SK-N-MC (cell line): ENCODE measurements at regions not wholly inside any gene's neighbourhood (a gene's known extent, or its start where the extent isn't known, plus 50 kb on each side); places are given as distances from the start of the nearest gene placed in this dataset.

ENCODE experiments used
- DNase-seq: peaks from one replicate; pipeline ENCODE4 v3.0.0-alpha.2; 2011; ENCODE audit warnings: low read depth, low spot score
- H3K27ac ChIP-seq: fragments of 200-600 bp; sonication (generic); 2 replicates; pipeline ENCODE4 v1.5.1; 2016; ENCODE audit warnings: mixed run types
- H3K36me3 ChIP-seq: fragments of 200-600 bp; sonication (generic); 2 replicates; pipeline ENCODE4 v1.6.1; 2017; ENCODE audit warnings: antibody characterized with exemption, low read length, mixed read lengths; ENCODE audit not compliant: insufficient read depth
- H3K4me3 ChIP-seq: fragments of 200-600 bp; sonication (generic); 2 replicates; pipeline ENCODE4 v1.5.1; 2016
- H3K9ac ChIP-seq: fragments of 200-600 bp; sonication (generic); 2 replicates; pipeline ENCODE4 v1.8.0; 2017; ENCODE audit warnings: mixed run types, mixed read lengths; ENCODE audit not compliant: insufficient read length
- H3K9me3 ChIP-seq: fragments of 200-600 bp; sonication (generic); 2 replicates; pipeline ENCODE4 v1.6.1; 2017; ENCODE audit warnings: low read depth, mild to moderate bottlenecking, antibody characterized with exemption, low read length, moderate library complexity, mixed read lengths
- EZH2 ChIP-seq: fragments of 200-600 bp; sonication (generic); IDR thresholded peaks from one replicate; pipeline ENCODE4 v1.6.1; 2017; ENCODE audit warnings: antibody characterized with exemption
- FOXP2 ChIP-seq: optimal IDR thresholded peaks from 2 replicates; pipeline ENCODE3; 2011; ENCODE audit warnings: mild to moderate bottlenecking, moderate library complexity; ENCODE audit not compliant: insufficient read depth; ENCODE audit errors: extremely low read length, control extremely low read depth
- POLR2AphosphoS5 ChIP-seq: IDR thresholded peaks from 2 replicates; pipeline ENCODE4 v1.6.1; 2012; ENCODE audit warnings: mild to moderate bottlenecking, low read depth, low read length, borderline replicate concordance

DNA sequence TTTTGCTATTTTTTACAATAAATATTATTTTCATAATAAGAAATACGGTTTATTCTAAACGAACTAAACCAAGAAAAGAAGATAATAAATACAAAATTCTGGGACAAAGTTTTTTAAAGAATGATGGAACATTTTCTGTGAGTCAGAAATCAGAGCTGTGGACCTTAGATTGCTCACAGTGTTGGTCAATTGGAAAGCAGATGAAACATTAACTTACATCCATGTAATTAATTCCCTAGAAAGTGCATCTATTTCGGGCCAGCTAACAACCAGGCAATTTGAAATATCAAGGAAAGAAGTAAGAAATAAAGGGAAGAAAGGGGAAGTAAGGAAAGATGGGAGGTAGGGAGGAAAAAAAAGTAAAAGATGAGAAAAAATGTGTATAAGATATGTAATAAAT, 1569.8 kb upstream of the TENM4 start:
- TF ChIP-seq EZH2 (no peak), FOXP2 (no peak), POLR2AphosphoS5 (no peak)

DNA sequence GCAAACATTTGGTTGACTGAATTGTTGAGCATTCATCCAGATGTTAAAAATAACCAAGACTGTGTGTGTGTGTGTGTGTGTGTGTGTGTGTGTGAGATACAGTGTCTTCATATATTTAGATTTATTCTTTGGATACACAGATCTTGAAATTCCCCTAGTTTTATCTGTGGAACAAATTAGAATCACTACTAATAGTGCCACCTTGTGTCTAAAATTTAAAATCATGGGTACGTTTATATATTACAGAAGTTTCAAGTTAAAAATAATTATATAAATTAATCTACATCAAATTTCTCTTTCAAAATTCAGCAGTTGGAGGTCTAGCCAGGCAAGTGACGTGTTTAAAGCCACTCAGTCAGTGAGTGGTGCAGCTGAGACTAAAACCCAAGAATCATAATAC, 1566.2 kb upstream of the TENM4 start:
- TF ChIP-seq EZH2 (no peak), POLR2AphosphoS5 (no peak), FOXP2 (no peak)
- H3K36me3 ChIP-seq: no peaks in the 10 kb centered on the region
- peak; percentile 12 for DNase-seq
- no peak overlapping the region for H3K4me3 ChIP-seq
- H3K27ac ChIP-seq: no peak overlapping the region
- no peaks in the 10 kb centered on the region for H3K9me3 ChIP-seq
- H3K9ac ChIP-seq: no peak overlapping the region

More for the DNA sequence above, 1569.8 kb upstream of the TENM4 start:
- H3K27ac ChIP-seq: no peak overlapping the region
- H3K4me3 ChIP-seq: no peak overlapping the region
- DNase-seq: no peak
- no peaks in the 10 kb centered on the region for H3K36me3 ChIP-seq
- no peaks in the 10 kb centered on the region for H3K9me3 ChIP-seq
- no peak overlapping the region for H3K9ac ChIP-seq

DNA sequence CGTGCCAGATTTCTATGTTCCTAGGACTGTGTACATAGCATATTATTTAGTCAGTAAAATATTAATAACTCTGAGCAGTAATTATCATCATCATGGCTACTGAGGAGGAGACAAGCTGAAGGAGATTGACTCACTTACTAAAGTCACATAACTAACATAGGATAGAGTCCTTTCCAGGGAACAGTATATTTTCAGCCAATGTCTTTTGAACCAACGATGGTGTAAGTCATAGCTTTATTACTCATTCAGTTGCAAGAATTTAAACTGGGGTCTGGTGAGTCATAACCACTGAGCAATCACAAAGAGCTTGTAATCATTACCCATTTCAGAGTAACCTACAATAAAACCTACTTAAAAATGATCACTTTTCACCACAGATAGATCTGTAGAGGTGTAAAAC, 1564.8 kb upstream of the TENM4 start:
- no peaks in the 10 kb centered on the region for H3K9me3 ChIP-seq
- H3K4me3 ChIP-seq: no peak overlapping the region
- no peak for TF ChIP-seq FOXP2
- TF ChIP-seq EZH2: no peak
- no peak for TF ChIP-seq POLR2AphosphoS5
- no peak overlapping the region for H3K9ac ChIP-seq
- DNase-seq: no peak
- H3K27ac ChIP-seq: no peak overlapping the region
- H3K36me3 ChIP-seq: no peaks in the 10 kb centered on the region

DNA sequence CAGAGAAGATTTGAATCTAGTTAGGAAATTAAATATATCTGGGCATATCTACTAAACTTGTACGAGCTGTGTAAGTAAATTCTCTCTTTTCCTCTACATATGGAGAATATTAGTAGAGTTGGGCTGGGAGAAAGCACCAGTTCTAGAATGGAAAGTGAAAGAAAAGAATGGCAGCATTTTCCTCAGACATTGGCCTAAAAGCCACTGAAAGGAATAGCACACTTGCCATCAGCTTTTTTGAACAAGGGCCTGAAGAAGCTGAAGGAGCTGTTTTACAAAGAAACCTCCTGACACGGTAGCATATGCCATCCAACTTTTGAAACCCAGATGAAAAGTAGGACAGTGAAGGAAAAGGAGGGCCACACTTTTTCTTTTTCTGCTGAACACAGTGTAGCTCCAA, 1563.7 kb upstream of the TENM4 start:
- Histone ChIP-seq H3K27ac (no peak overlapping the region), H3K36me3 (no peaks in the 10 kb centered on the region), H3K9ac (no peak overlapping the region), H3K4me3 (no peak overlapping the region), H3K9me3 (no peaks in the 10 kb centered on the region)
- TF ChIP-seq EZH2: no peak
- no peak for TF ChIP-seq POLR2AphosphoS5
- no peak for TF ChIP-seq FOXP2
- no peak for DNase-seq

DNA sequence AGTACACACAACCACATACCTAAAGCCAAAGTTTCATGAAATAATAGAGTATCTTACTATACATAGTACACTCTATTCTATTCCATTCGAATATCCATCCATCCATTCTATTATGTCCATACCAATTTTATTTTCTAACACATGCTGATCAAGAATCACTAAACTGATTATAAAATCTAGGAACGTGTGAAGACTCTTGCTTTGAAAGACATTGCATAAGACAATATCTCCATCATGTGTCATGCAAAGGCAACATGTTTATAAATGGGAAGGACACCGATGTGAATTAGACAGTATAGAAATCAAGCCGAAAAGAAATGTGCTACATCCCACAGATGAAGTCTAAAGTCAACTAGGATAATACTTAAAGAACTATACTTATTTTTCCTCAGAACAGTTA, 1561.5 kb upstream of the TENM4 start:
- Histone ChIP-seq H3K27ac (no peak overlapping the region), H3K9me3 (no peaks in the 10 kb centered on the region), H3K9ac (no peak overlapping the region), H3K4me3 (no peak overlapping the region), H3K36me3 (no peaks in the 10 kb centered on the region)
- DNase-seq: no peak
- TF ChIP-seq POLR2AphosphoS5 (no peak), FOXP2 (no peak), EZH2 (no peak)

DNA sequence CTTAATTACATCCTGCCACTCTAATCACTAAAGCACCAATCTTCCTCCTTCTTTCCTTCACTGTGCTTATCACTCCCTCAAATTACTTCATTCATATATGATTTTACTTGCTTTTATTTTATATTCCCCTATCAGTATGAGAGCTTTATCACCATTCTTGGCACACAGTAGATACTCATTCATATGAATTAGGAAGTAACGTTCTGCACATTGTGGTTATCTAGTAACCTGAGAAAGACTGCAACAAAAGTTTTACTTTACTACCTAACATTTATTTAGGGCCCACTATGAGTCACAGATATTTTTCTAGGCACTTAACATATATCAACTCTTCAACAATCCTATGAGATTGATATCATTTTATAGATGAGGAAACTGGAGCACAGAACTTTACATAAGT, 1559.9 kb upstream of the TENM4 start:
- Histone ChIP-seq H3K36me3 (no peaks in the 10 kb centered on the region), H3K9ac (no peak overlapping the region), H3K9me3 (no peaks in the 10 kb centered on the region), H3K4me3 (no peak overlapping the region), H3K27ac (no peak overlapping the region)
- TF ChIP-seq POLR2AphosphoS5 (no peak), EZH2 (no peak), FOXP2 (no peak)
- DNase-seq: no peak

DNA sequence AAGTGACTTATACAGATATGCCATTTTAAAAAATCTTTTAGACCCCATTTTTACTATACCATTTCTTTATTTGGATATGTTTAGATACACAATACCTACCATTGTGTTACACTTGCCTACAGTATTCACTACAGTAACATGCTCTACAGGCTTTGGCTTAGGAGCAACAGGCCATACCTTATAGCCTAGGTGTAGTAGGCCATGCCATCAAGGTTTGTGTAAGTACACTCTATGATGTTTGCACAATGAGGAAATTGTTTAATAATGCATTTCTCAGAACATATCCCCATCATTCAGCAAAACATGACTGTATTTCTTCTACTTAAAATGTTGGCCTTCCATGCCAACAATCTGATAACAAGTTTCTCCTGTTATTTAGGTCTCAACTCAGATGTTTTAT, 1559.5 kb upstream of the TENM4 start:
- H3K4me3 ChIP-seq: no peak overlapping the region
- H3K9me3 ChIP-seq: no peaks in the 10 kb centered on the region
- no peak overlapping the region for H3K27ac ChIP-seq
- H3K9ac ChIP-seq: no peak overlapping the region
- no peaks in the 10 kb centered on the region for H3K36me3 ChIP-seq
- no peak for DNase-seq
- no peak for TF ChIP-seq POLR2AphosphoS5
- TF ChIP-seq FOXP2: no peak
- TF ChIP-seq EZH2: no peak

DNA sequence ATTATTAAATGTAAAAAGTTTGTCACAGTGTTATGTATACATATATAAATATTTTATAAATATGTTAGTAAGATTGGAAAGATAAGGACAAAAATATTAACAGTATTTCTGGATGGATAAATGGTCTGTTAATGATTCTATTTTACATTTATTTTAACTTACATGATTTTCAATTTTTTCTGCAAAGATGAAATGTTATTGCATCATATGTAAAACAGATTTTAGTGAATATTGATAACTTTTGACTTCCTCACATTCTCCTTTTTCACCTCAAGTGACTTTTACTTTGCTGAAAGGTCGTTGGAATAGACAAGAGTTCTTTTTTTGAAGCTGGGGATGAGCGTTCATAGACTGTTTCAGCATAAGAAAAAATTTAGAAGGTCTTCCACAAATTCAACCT, 1554.7 kb upstream of the TENM4 start:
- H3K27ac ChIP-seq: no peak overlapping the region
- H3K36me3 ChIP-seq: no peaks in the 10 kb centered on the region
- TF ChIP-seq FOXP2 (no peak), POLR2AphosphoS5 (no peak), EZH2 (no peak)
- no peak overlapping the region for H3K9ac ChIP-seq
- no peak for DNase-seq
- no peak overlapping the region for H3K4me3 ChIP-seq
- H3K9me3 ChIP-seq: no peaks in the 10 kb centered on the region

DNA sequence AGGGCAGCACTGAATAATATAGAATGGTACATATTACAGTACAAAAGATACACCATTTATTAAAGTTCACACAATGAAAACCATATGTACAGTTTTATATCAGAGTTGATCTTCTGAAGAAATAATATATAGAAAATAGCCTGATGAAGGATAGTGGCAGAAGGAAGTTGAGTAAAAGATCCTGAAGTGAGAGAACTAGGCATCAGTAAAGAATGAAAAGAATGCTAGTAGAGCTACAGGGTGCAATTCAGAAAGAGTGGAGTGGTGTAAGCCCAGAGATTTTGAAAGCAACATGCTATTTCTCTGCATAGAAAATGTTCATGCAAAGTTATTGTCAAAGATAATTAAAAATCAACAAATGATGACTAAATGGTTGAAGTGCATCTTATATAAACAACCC, 1552.7 kb upstream of the TENM4 start:
- Histone ChIP-seq H3K27ac (no peak overlapping the region), H3K36me3 (no peaks in the 10 kb centered on the region), H3K4me3 (no peak overlapping the region), H3K9ac (no peak overlapping the region), H3K9me3 (no peaks in the 10 kb centered on the region)
- DNase-seq: no peak
- TF ChIP-seq EZH2 (no peak), FOXP2 (no peak), POLR2AphosphoS5 (no peak)
